ENCODE measurements at regions not wholly inside any gene's neighbourhood (a gene's known extent, or its start where the extent isn't known, plus 50 kb on each side); places are given as distances from the start of the nearest gene placed in this dataset.

- WGBS, 4 donors, result 93 to 96% (median 93%) methylated on average over 2 of the region's 2 CpGs
- intact Hi-C loops (cut with DNase I), result no loop called here
- TF ChIP-seq POLR2A (IDR thresholded peaks at IDR 0.05), result no peak
- TF ChIP-seq, protein P1, sequence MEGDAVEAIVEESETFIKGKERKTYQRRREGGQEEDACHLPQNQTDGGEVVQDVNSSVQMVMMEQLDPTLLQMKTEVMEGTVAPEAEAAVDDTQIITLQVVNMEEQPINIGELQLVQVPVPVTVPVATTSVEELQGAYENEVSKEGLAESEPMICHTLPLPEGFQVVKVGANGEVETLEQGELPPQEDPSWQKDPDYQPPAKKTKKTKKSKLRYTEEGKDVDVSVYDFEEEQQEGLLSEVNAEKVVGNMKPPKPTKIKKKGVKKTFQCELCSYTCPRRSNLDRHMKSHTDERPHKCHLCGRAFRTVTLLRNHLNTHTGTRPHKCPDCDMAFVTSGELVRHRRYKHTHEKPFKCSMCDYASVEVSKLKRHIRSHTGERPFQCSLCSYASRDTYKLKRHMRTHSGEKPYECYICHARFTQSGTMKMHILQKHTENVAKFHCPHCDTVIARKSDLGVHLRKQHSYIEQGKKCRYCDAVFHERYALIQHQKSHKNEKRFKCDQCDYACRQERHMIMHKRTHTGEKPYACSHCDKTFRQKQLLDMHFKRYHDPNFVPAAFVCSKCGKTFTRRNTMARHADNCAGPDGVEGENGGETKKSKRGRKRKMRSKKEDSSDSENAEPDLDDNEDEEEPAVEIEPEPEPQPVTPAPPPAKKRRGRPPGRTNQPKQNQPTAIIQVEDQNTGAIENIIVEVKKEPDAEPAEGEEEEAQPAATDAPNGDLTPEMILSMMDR (IDR thresholded peaks at IDR 0.05), result no peak
These were observed 148.1 kb upstream of the MAF start for GRCh38 chr16:79748629-79749028.

DNA sequence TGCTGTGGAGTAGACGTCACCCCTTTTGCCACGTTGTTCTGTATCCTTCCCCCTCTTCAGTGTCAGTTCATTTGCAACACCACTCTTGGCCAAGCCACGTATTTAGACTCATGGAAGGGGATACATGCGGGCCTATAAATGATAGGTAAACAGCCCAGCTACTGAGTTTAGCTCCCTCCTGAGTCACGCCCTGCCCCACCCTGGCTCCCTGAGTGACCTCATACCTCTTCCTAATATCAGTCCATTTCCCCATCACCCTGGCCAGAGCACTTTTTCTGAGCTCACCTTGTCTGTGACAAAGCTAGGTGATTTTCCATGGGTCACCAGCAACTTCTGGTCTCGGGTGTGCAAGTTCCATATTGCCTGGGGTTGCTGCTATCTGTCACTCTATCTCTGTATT is 147.2 kb upstream of the MAF start:
- Histone ChIP-seq H3K36me3 (replicated peaks in 1 of 2) (no peaks in the 10 kb centered on the region), H3K4me3 (no peak overlapping the region), H3K9me3 (replicated peaks in 1 of 3) (no peaks in the 10 kb centered on the region), H3K4me1 (replicated peaks in 1 of 2) (no peaks in the 10 kb centered on the region), H3K27me3 (no peaks in the 10 kb centered on the region), H3K27ac (no peak overlapping the region)
- 91 to 95% (median 93%) methylated on average over 6 of the region's 6 CpGs for WGBS, 4 donors
- intact Hi-C loops (cut with DNase I), result no loop called here
- TF ChIP-seq, protein P1 (IDR thresholded peaks at IDR 0.05), result no peak
- TF ChIP-seq POLR2A (IDR thresholded peaks at IDR 0.05), result no peak
- no peak for DNase-seq

More at GRCh38 chr16:79748629-79749028, 148.1 kb upstream of the MAF start:
- Histone ChIP-seq H3K9me3 (replicated peaks in 1 of 3) (no peaks in the 10 kb centered on the region), H3K27ac (no peak overlapping the region), H3K4me1 (replicated peaks in 1 of 2) (no peaks in the 10 kb centered on the region), H3K27me3 (no peaks in the 10 kb centered on the region), H3K4me3 (no peak overlapping the region), H3K36me3 (replicated peaks in 1 of 2) (no peaks in the 10 kb centered on the region)
- no peak for DNase-seq

- no peaks in the 10 kb centered on the region for H3K9me3 ChIP-seq (replicated peaks in 1 of 3)
- H3K36me3 ChIP-seq (replicated peaks in 1 of 2), result no peaks in the 10 kb centered on the region
- intact Hi-C loops (cut with DNase I), result no loop called here
- WGBS, 4 donors, result 76 to 96% (median 95%) methylated on average over 5 of the region's 5 CpGs
- H3K4me3 ChIP-seq, result no peak overlapping the region
- DNase-seq, result no peak
- H3K27ac ChIP-seq, result no peak overlapping the region
- no peaks in the 10 kb centered on the region for H3K4me1 ChIP-seq (replicated peaks in 1 of 2)
- TF ChIP-seq, protein P1 (IDR thresholded peaks at IDR 0.05), result no peak
- TF ChIP-seq POLR2A (IDR thresholded peaks at IDR 0.05), result no peak
- H3K27me3 ChIP-seq, result no peaks in the 10 kb centered on the region
These were observed 139.7 kb upstream of the MAF start for GRCh38 chr16:79740252-79740651.

GRCh38 chr16:79735271-79735670 is 134.7 kb upstream of the MAF start:
- H3K27me3 ChIP-seq, result no peaks in the 10 kb centered on the region
- no peak for DNase-seq
- no peaks in the 10 kb centered on the region for H3K36me3 ChIP-seq (replicated peaks in 1 of 2)
- TF ChIP-seq, protein P1 (IDR thresholded peaks at IDR 0.05), result no peak
- TF ChIP-seq POLR2A (IDR thresholded peaks at IDR 0.05), result no peak
- no peak overlapping the region for H3K4me3 ChIP-seq
- intact Hi-C loops (cut with DNase I), result no loop called here
- no peaks in the 10 kb centered on the region for H3K9me3 ChIP-seq (replicated peaks in 1 of 3)
- no peaks in the 10 kb centered on the region for H3K4me1 ChIP-seq (replicated peaks in 1 of 2)
- H3K27ac ChIP-seq, result no peak overlapping the region
